HG02798 (cell line): ENCODE measurements at regions not wholly inside any gene's neighbourhood (a gene's known extent, or its start where the extent isn't known, plus 50 kb on each side); places are given as distances from the start of the nearest gene placed in this dataset.
"Not testable (repeated sequence)": the region's sequence is repeated elsewhere in the genome, so short reads cannot be mapped to it uniquely, and the experiment has no call there.

Experiments
- ATAC-seq: cut with Tn5 transposase; IDR thresholded peaks from one replicate; pipeline ENCODE4 v1.9.1; 2021; ENCODE audit warnings: mild to moderate bottlenecking; ENCODE audit not compliant: unreplicated experiment, poor library complexity

- ATAC-seq: no peak
Observed at GRCh38 chr2:125576558-125576957, 1079.4 kb upstream of the GYPC start.

DNA sequence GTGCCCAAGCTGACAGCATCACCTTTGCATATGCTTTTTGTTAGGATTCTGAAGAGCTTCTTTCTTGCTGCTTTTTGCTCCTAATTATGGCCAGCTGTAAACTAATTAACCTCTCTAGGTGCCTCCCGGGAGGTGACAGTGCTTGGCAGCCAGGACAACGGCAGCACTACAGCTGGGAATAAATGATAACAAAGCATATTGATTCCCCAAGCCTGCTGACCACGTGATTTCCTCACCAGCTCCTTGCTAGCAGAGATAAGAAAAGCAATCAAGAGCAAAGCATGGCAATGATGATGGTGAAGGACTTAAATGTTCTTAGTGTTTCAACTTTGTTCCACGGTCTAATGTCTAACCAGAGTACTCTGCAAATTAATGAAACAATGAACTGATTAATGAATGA, 1074.4 kb upstream of the GYPC start:
- ATAC-seq: no peak

- ATAC-seq: no peak
Observed at GRCh38 chr2:125582516-125582915, 1073.4 kb upstream of the GYPC start.

- no peak for ATAC-seq
Observed at GRCh38 chr2:125584732-125585131, 1071.2 kb upstream of the GYPC start.

- ATAC-seq: no peak
Observed at GRCh38 chr2:125588780-125589179, 1067.2 kb upstream of the GYPC start.

GRCh38 chr2:125591954-125592353, 1064.0 kb upstream of the GYPC start:
- no peak for ATAC-seq

- ATAC-seq: no peak
Observed at GRCh38 chr2:125593036-125593435, 1062.9 kb upstream of the GYPC start.

DNA sequence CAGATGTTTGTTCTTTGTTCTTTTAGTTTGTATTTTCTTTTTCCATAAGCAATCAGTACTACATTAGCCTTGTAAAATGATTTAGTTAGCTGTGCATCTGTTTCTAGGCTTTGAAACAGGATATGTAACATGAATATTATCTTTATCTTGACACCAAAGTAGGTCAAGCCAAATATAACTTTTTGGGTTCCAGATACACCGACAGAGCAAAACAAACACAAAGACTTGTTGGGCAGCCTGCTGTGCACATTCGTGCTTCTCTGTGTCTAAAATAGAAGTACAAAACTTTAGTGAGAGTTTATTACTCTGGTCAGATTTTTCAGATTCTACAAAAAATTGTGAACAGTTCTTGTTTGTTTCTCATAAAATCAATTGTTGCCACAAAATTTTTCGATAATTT, 1059.3 kb upstream of the GYPC start:
- ATAC-seq: no peak

GRCh38 chr2:125615438-125615837, 1040.5 kb upstream of the GYPC start:
- no peak for ATAC-seq

DNA sequence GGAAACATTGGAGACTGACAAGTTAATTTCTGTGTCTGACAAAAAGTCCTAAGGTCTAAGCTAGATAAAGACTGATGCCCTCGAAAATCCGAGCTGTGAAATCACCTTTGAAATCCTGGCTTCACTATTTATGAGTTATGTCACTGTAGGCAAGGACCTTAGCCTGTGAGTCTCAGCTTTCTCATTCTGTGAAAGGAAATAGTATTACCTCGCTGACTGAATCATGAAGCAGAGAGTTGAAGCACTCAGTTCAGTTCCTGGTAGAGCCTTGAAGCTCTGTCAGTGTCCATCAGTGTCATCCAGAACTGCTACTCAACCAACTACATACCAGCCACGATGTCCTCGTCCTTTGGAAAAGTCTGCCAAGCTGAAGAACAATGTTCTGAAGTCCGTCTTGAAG, 1025.6 kb upstream of the GYPC start:
- ATAC-seq: no peak

- no peak for ATAC-seq
Observed at GRCh38 chr2:125634662-125635061, 1021.3 kb upstream of the GYPC start.

DNA sequence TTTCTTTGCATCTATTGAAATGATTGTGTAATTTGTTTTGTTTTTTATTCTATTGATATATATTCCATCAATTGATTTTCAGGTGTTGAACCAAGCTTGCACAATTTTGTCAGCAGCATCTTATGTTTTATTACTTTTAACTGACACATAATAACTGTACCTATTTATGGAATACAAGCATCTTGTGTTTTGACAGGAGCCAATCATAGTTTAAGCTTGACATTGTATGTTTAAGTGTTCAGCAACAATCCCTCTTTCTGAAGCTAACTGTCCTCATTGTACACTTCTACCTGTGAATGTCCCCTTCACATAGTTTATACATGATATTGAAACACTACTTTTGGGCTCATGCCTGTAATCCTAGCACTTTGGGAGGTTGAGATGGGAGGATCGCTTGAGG, 1017.6 kb upstream of the GYPC start:
- no peak for ATAC-seq

- no peak for ATAC-seq
Observed at GRCh38 chr2:125642032-125642431, 1013.9 kb upstream of the GYPC start.

DNA sequence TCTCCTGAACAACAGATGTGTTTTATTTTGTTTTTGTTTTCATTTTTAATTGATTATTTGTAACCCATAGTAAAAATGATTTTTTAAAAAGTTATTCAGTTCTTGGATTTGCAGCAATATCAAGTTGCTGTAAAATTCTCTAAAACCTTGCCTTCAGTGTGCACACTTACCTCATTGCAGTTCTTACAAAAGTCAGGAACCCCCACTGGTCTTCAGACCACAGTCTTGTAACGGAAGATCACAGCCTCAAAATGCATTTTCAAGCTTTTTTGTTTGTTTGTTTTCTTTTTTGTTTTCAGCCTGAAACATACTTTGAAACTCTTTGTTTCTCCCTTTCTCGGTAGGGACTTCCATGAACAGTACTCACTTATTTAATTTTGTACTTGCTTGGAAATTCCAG, 1012.8 kb upstream of the GYPC start:
- no peak for ATAC-seq

DNA sequence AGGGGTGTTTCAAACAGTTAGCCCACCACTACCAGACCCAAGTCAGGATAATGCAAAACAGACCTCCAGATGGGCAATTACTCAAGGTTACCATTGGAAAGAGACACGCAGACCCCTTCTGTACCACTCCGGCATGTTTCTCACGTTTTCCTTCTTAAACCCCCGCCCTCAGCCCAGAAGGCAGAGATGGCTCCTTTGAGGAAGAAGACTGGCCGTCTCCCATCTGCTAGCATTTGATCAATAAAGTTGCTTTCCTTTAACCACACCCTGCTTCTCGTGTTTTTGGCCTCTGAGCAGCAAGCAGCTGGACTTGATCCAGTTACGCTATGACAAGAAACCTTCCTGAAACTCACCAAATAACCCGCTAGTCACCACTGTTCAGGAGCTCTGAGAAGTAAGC, 1012.4 kb upstream of the GYPC start:
- no peak for ATAC-seq

GRCh38 chr2:125644257-125644656, 1011.7 kb upstream of the GYPC start:
- ATAC-seq: no peak

DNA sequence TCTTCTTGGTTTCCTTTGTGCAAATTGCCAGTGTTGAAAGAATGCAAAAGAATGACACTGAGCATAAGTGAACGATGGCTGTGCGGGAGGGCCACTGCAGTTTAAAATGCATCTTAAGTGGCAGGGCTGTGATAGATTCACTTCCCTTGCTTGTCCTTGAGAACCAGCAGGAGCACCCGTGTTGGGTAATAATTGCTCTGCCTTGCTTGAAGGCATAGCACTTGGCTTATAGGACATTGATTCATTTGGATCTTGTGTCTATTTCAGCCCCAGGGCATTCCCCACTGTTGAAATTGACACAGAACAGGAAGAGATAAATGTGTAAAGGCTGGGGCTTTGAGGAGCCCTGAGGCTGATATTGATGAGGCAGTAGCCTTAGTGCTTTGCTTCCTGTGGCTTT, 1003.7 kb upstream of the GYPC start:
- ATAC-seq: no peak

DNA sequence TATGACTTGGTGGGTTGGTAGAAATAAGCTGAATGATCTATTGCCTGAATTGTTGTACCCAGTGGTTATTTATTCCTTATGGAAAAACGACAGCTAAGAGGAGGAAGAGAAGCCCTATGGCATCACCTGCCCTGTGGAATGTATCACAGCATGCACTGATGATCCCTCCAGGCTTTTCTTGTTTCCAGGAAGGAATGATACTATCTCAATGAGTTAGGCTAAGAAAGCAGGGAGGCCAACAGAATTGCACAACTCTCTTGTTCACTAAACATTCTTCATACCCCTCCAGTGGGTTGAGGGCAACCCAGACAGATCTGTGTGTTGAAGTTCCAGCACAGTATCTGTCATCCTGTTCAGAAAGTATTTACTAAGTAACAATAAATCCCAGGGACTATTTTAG, 1001.7 kb upstream of the GYPC start:
- ATAC-seq: no peak

- no peak for ATAC-seq
Observed at GRCh38 chr2:125656190-125656589, 999.8 kb upstream of the GYPC start.

- no peak for ATAC-seq
Observed at GRCh38 chr2:125658583-125658982, 997.4 kb upstream of the GYPC start.

- ATAC-seq: not testable (repeated sequence)
Observed at GRCh38 chr2:125660369-125660768, 995.6 kb upstream of the GYPC start.

- no peak for ATAC-seq
Observed at GRCh38 chr2:125667630-125668029, 988.3 kb upstream of the GYPC start.

GRCh38 chr2:125679903-125680302, 976.1 kb upstream of the GYPC start:
- ATAC-seq: no peak
